ENCODE measurements at regions not wholly inside any gene's neighbourhood (a gene's known extent, or its start where the extent isn't known, plus 50 kb on each side); places are given as distances from the start of the nearest gene placed in this dataset.

GRCh38 chr6:90722648-90723047 lies 135.8 kb upstream of the MAP3K7 start:
- no peak overlapping the region for H3K4me3 ChIP-seq (ENCODE audit: low read depth, low read length)
- TF ChIP-seq CTCF (IDR thresholded peaks at IDR 0.05; ENCODE audit: borderline replicate concordance, insufficient read depth, low read depth, low read length), result no peak

- no peak overlapping the region for H3K4me3 ChIP-seq (ENCODE audit: low read depth, low read length)
- TF ChIP-seq CTCF (IDR thresholded peaks at IDR 0.05; ENCODE audit: borderline replicate concordance, insufficient read depth, low read depth, low read length), result no peak
Observed at GRCh38 chr6:90720404-90720803, 133.5 kb upstream of the MAP3K7 start.

- TF ChIP-seq CTCF (IDR thresholded peaks at IDR 0.05; ENCODE audit: borderline replicate concordance, insufficient read depth, low read depth, low read length), result no peak
- no peak overlapping the region for H3K4me3 ChIP-seq (ENCODE audit: low read depth, low read length)
Observed at GRCh38 chr6:90719321-90720195, 132.7 kb upstream of the MAP3K7 start.

GRCh38 chr6:90716376-90716775 lies 129.5 kb upstream of the MAP3K7 start:
- TF ChIP-seq CTCF (IDR thresholded peaks at IDR 0.05; ENCODE audit: borderline replicate concordance, insufficient read depth, low read depth, low read length), result no peak
- H3K4me3 ChIP-seq (ENCODE audit: low read depth, low read length), result no peak overlapping the region

- no peak overlapping the region for H3K4me3 ChIP-seq (ENCODE audit: low read depth, low read length)
- no peak for TF ChIP-seq CTCF (IDR thresholded peaks at IDR 0.05; ENCODE audit: borderline replicate concordance, insufficient read depth, low read depth, low read length)
Observed at GRCh38 chr6:90715093-90715655, 128.3 kb upstream of the MAP3K7 start.

GRCh38 chr6:90714319-90714718 lies 127.4 kb upstream of the MAP3K7 start:
- H3K4me3 ChIP-seq (ENCODE audit: low read depth, low read length), result no peak overlapping the region
- TF ChIP-seq CTCF (IDR thresholded peaks at IDR 0.05; ENCODE audit: borderline replicate concordance, insufficient read depth, low read depth, low read length), result no peak

- no peak for TF ChIP-seq CTCF (IDR thresholded peaks at IDR 0.05; ENCODE audit: borderline replicate concordance, insufficient read depth, low read depth, low read length)
- H3K4me3 ChIP-seq (ENCODE audit: low read depth, low read length), result no peak overlapping the region
Observed at GRCh38 chr6:90712114-90712513, 125.2 kb upstream of the MAP3K7 start.

Measured in GM12875 (cell line).